HG03354 (cell line): ENCODE measurements at regions not wholly inside any gene's neighbourhood (a gene's known extent, or its start where the extent isn't known, plus 50 kb on each side); places are given as distances from the start of the nearest gene placed in this dataset.

Experiments
- ATAC-seq: cut with Tn5 transposase; IDR thresholded peaks from one replicate; pipeline ENCODE4 v1.9.1; 2021; ENCODE audit warnings: mild to moderate bottlenecking; ENCODE audit not compliant: unreplicated experiment, poor library complexity, severe bottlenecking

- ATAC-seq = no peak
These were observed 60.0 kb downstream of the ING1 start for GRCh38 chr13:110773480-110773879.

GRCh38 chr13:110774051-110774450 is 60.6 kb downstream of the ING1 start:
- ATAC-seq = no peak

- ATAC-seq = no peak
These were observed 61.0 kb downstream of the ING1 start for GRCh38 chr13:110774490-110774889.

- ATAC-seq = no peak
These were observed 62.1 kb downstream of the ING1 start for GRCh38 chr13:110775576-110775975.

GRCh38 chr13:110777251-110777820 is 63.8 kb downstream of the ING1 start:
- no peak for ATAC-seq

- ATAC-seq = no peak
These were observed 65.5 kb downstream of the ING1 start for GRCh38 chr13:110779022-110779421.

- no peak for ATAC-seq
These were observed 66.9 kb downstream of the ING1 start for GRCh38 chr13:110780422-110780821.

- no peak for ATAC-seq
These were observed 68.7 kb downstream of the ING1 start for GRCh38 chr13:110782185-110782584.

GRCh38 chr13:110784704-110785103 is 71.2 kb downstream of the ING1 start:
- no peak for ATAC-seq

- no peak for ATAC-seq
These were observed 75.3 kb downstream of the ING1 start for GRCh38 chr13:110788778-110789177.

GRCh38 chr13:110789871-110790270 is 76.4 kb downstream of the ING1 start:
- no peak for ATAC-seq

GRCh38 chr13:110790371-110790770 is 76.9 kb downstream of the ING1 start:
- ATAC-seq = no peak

GRCh38 chr13:110794209-110794608 is 80.7 kb downstream of the ING1 start:
- ATAC-seq = no peak

- ATAC-seq = no peak
These were observed 83.9 kb downstream of the ING1 start for GRCh38 chr13:110797230-110797877.

GRCh38 chr13:110798081-110798994 is 84.8 kb downstream of the ING1 start:
- no peak for ATAC-seq

GRCh38 chr13:110799246-110800236 is 86.0 kb downstream of the ING1 start:
- no peak for ATAC-seq

- ATAC-seq = no peak
These were observed 87.5 kb downstream of the ING1 start for GRCh38 chr13:110801044-110801443.

- no peak for ATAC-seq
These were observed 88.8 kb downstream of the ING1 start for GRCh38 chr13:110802260-110802659.

- ATAC-seq = no peak
These were observed 93.1 kb downstream of the ING1 start for GRCh38 chr13:110806636-110807035.

- ATAC-seq = no peak
These were observed 94.0 kb downstream of the ING1 start for GRCh38 chr13:110807546-110807945.
